BJ (cell line): ENCODE measurements at regions not wholly inside any gene's neighbourhood (a gene's known extent, or its start where the extent isn't known, plus 50 kb on each side); places are given as distances from the start of the nearest gene placed in this dataset.

Experiments
- CTCF ChIA-PET: fragments of 350-600 bp; formaldehyde crosslinking; extraction: SDS; loops from one replicate; lab custom pipeline; 2021; ENCODE audit warnings: antibody characterized with exemption, inconsistent platforms; lab: Yijun Ruan, JAX
- POLR2A ChIA-PET: fragments of 300-600 bp; sonication (Branson Sonifier 250); formaldehyde crosslinking; extraction: SDS; loops from one replicate; lab custom pipeline; 2021; ENCODE audit warnings: antibody characterized with exemption; lab: Charles Lee
- DNase-seq: peaks from one replicate; pipeline ENCODE4 v3.0.0-alpha.2; 2011; ENCODE audit warnings: low read depth
- H3K27me3 ChIP-seq: 2 replicates; pipeline ENCODE4 v1.6.0; 2011; ENCODE audit warnings: low read length; ENCODE audit not compliant: control insufficient read depth, insufficient read depth
- H3K36me3 ChIP-seq: 2 replicates; pipeline ENCODE4 v1.5.1; 2011; ENCODE audit warnings: low read length; ENCODE audit not compliant: control insufficient read depth, insufficient read depth
- H3K4me3 ChIP-seq: 2 replicates; pipeline ENCODE4 v1.5.1; 2011; ENCODE audit warnings: low read depth, mild to moderate bottlenecking, control low read depth, low read length
- TF ChIP-seq, protein P1 (sequence below): IDR thresholded peaks from 2 replicates; pipeline ENCODE4 v1.5.1; 2011; ENCODE audit warnings: low read depth, mild to moderate bottlenecking, control low read depth, inconsistent platforms, low read length, moderate library complexity; ENCODE audit not compliant: insufficient read depth

DNA sequence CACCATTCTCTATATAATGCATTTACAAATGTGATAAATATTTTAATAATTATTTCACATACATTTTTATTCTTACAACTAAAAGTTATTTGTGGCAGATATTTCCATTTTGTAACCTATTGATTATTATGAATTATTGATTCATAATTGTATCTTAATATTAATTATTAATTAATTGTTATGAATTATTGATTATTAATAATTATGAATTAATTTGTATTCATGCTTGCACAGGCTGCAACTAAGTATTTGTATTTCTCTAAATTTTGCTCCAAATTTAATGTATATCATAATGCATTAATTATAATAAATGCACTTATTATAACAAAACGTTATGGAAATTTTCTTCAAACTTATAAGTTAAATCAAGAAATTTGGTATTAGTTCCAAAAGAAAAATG is 929.7 kb downstream of the PCDH7 start:
- POLR2A ChIA-PET, result no interaction called here
- CTCF ChIA-PET, result no interaction called here
- TF ChIP-seq, protein P1, sequence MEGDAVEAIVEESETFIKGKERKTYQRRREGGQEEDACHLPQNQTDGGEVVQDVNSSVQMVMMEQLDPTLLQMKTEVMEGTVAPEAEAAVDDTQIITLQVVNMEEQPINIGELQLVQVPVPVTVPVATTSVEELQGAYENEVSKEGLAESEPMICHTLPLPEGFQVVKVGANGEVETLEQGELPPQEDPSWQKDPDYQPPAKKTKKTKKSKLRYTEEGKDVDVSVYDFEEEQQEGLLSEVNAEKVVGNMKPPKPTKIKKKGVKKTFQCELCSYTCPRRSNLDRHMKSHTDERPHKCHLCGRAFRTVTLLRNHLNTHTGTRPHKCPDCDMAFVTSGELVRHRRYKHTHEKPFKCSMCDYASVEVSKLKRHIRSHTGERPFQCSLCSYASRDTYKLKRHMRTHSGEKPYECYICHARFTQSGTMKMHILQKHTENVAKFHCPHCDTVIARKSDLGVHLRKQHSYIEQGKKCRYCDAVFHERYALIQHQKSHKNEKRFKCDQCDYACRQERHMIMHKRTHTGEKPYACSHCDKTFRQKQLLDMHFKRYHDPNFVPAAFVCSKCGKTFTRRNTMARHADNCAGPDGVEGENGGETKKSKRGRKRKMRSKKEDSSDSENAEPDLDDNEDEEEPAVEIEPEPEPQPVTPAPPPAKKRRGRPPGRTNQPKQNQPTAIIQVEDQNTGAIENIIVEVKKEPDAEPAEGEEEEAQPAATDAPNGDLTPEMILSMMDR, result no peak

DNA sequence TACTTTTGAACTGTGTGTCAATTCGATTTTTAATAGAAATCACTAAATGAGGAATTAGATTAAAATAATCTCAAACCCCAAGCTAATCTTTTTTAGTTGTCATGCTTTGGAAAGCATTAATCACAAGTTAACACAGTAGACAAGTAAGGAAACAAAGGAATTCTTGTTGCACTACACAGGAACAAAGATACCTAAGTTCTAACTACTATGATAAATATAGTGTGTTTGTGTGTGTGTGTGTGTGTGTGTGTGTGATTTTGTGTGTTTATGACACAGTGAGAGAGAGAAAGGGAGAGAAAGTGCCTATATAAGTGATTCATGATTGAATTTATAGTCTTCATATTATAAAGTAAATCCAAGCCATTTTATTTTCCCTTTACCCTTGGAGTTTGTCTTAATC is 931.4 kb downstream of the PCDH7 start:
- H3K4me3 ChIP-seq, result no peak overlapping the region
- no peaks in the 10 kb centered on the region for H3K27me3 ChIP-seq
- ChIA-PET CTCF (no interaction called here), POLR2A (no interaction called here)
- TF ChIP-seq, protein P1, result no peak
- no peaks in the 10 kb centered on the region for H3K36me3 ChIP-seq
- no peak for DNase-seq

More for the DNA sequence above, 929.7 kb downstream of the PCDH7 start:
- H3K36me3 ChIP-seq, result no peaks in the 10 kb centered on the region
- no peaks in the 10 kb centered on the region for H3K27me3 ChIP-seq
- no peak for DNase-seq
- H3K4me3 ChIP-seq, result no peak overlapping the region

DNA sequence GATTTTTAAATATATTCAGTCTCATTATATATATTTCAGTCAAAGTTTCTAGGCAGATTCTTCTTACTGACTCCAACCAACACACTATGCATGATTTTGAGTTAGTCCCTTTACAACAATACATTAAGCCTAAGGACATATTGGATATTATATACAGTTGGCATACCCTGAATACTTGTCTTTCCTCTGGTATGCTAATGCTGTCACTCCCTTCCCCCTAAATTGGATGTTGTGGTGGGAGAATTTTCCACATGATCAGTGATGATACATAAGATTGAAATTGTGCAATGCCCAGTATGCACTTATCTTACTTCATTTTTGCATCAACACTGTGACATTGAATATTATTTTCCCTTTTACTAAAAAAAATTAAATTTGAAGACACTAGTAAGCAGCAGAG is 935.2 kb downstream of the PCDH7 start:
- Histone ChIP-seq H3K27me3 (no peaks in the 10 kb centered on the region), H3K36me3 (no peaks in the 10 kb centered on the region), H3K4me3 (no peak overlapping the region)
- TF ChIP-seq, protein P1, result no peak
- DNase-seq, result no peak
- ChIA-PET POLR2A (no interaction called here), CTCF (no interaction called here)

DNA sequence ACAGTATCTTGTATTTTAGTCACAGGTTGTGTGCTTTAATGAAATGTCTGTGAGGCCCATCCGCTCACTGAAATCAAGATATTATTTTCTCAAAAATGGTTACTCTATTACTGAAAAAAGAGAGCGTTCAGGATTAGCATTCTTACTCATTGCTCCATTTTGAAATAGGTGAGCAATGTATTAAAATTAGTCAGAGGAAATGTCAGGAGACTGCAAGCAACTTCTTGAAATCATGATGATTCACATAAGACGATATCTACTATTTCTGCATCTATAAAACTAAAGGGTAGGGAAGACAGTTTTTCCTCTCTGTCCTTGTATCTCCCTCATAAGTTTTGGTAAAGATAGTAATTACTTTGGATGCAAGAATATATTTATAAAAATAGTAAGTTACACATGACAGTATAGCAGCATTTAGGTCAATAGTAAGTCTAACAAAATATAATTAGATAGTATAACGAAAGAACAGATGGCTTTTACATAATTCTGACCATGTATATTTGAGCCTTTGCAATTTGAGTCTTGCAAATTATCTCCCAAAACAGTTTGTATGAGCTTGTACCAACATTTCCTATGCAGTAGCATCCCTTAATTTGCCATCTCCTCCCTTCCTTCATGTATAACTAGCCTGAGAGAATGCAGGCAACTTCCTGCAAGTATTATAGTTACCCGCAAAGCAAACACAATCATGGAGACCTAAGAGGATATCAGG is 937.8 kb downstream of the PCDH7 start:
- TF ChIP-seq, protein P1, result no peak
- CTCF ChIA-PET, result no interaction called here
- no peak overlapping the region for H3K4me3 ChIP-seq
- DNase-seq, result peak; percentile 1
- POLR2A ChIA-PET, result no interaction called here
- no peaks in the 10 kb centered on the region for H3K27me3 ChIP-seq
- no peaks in the 10 kb centered on the region for H3K36me3 ChIP-seq

DNA sequence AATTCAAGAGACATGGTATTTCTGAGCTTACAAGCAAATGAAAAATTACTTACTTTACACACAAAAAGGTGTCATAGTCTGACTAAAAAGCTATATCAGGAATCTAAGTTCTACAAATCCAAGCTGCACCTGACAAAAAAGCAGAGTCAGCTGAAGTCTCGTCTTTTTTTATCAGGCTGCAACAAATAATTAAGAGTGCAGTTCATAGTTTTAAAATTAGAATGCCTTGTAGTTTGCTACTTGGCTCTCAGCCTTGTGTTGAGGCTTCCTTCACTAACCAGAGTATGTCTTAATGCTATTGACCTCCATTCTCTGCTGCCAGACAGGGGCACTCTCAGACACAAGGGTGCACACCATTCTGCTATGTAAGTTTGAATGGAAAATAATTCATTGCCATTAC is 940.7 kb downstream of the PCDH7 start:
- POLR2A ChIA-PET, result no interaction called here
- TF ChIP-seq, protein P1, result no peak
- CTCF ChIA-PET, result no interaction called here
- no peak for DNase-seq
- H3K4me3 ChIP-seq, result no peak overlapping the region
- no peaks in the 10 kb centered on the region for H3K36me3 ChIP-seq
- H3K27me3 ChIP-seq, result no peaks in the 10 kb centered on the region
